Endothelial cell of umbilical vein (primary cell): ENCODE measurements at regions not wholly inside any gene's neighbourhood (a gene's known extent, or its start where the extent isn't known, plus 50 kb on each side); places are given as distances from the start of the nearest gene placed in this dataset.

Experiments used
- BruUV-seq: library from RNA; stranded (reverse); fragments of 400-500 nt; replicated peaks from 2 replicates; lab custom pipeline; 2021; lab: Mats Ljungman, UMichigan
- CTCF ChIA-PET: fragments of 300-600, 350-600 bp; sonication (Branson Sonifier 250); formaldehyde crosslinking; loops from one replicate; lab custom pipeline; 2021; ENCODE audit warnings: antibody characterized with exemption, inconsistent platforms; lab: Charles Lee
- POLR2A ChIA-PET: fragments of 300-600, 350-600 bp; sonication (Branson Sonifier 250); formaldehyde crosslinking; loops from one replicate; lab custom pipeline; 2021; ENCODE audit warnings: antibody characterized with exemption, inconsistent platforms; lab: Charles Lee
- DNase-seq: peaks from one replicate; pipeline ENCODE4 v3.0.0-alpha.2; 2011; ENCODE audit warnings: low read depth, low spot score
- FAIRE-seq: peaks from 2 replicates; lab custom pipeline; 2011; peaks lifted over from hg19 to GRCh38; lab: Jason Lieb, UNC
- H2AFZ ChIP-seq: 2 replicates; pipeline ENCODE4 v1.6.0; 2012; ENCODE audit warnings: low read depth, low read length, control low read depth, inconsistent platforms
- H3K27ac ChIP-seq: 2 replicates; pipeline ENCODE4 v1.5.1; 2011; ENCODE audit warnings: low read depth, mild to moderate bottlenecking, control low read depth, low read length, moderate library complexity; ENCODE audit not compliant: insufficient read depth
- H3K27me3 ChIP-seq, 2 experiments: 2 replicates each; pipeline versions ENCODE4 v1.6.0 to v1.6.1; 2011; ENCODE audit warnings: low read length in 2 of 2, mixed read lengths in 1 of 2; ENCODE audit not compliant: control insufficient read depth in 2 of 2, insufficient read depth in 2 of 2
- H3K36me3 ChIP-seq, 2 experiments: 2 replicates in 1 of 2; 3 replicates in 1 of 2; pipeline ENCODE4 v1.5.1; 2011; ENCODE audit warnings: low read length in 2 of 2, mild to moderate bottlenecking in 1 of 2, moderate library complexity in 1 of 2; ENCODE audit not compliant: control insufficient read depth in 2 of 2, insufficient read depth in 2 of 2; ENCODE audit errors: extremely low read depth in 1 of 2
- H3K4me1 ChIP-seq: 3 replicates; pipeline ENCODE4 v1.5.1; 2011; ENCODE audit warnings: mild to moderate bottlenecking, low read length; ENCODE audit not compliant: control insufficient read depth, insufficient read depth; ENCODE audit errors: extremely low read depth
- H3K4me2 ChIP-seq: 2 replicates; pipeline ENCODE4 v1.6.1; 2011; ENCODE audit warnings: low read length, control low read depth, mixed read lengths; ENCODE audit not compliant: insufficient read depth
- H3K4me3 ChIP-seq, 3 experiments: fragments of 200-600 bp in 1 of 3; sonication (generic), shearing (Covaris generic) in 1 of 3; replicated peaks in 1 of 3; 2 replicates each; pipeline ENCODE4 v1.5.1; 2011 to 2016; ENCODE audit warnings: control low read depth in 3 of 3, low read length in 3 of 3, mild to moderate bottlenecking in 2 of 3, inconsistent platforms in 1 of 3, low read depth in 1 of 3, moderate library complexity in 1 of 3; ENCODE audit not compliant: insufficient read depth in 1 of 3
- H3K79me2 ChIP-seq: 2 replicates; pipeline ENCODE4 v1.6.0; 2012; ENCODE audit warnings: low read length, inconsistent platforms; ENCODE audit not compliant: control insufficient read depth, insufficient read depth
- H3K9ac ChIP-seq: replicated peaks from 2 replicates; pipeline ENCODE3; 2011; ENCODE audit warnings: low read length, control low read depth; ENCODE audit not compliant: insufficient read depth; ENCODE audit errors: extremely low read depth
- H3K9me1 ChIP-seq: replicated peaks from 3 replicates; pipeline ENCODE4 v1.6.0; 2011; ENCODE audit warnings: mild to moderate bottlenecking, low read length; ENCODE audit not compliant: control insufficient read depth, insufficient read depth; ENCODE audit errors: extremely low read depth
- H3K9me3 ChIP-seq: replicated peaks from 2 replicates; pipeline ENCODE4 v1.5.1; 2012; ENCODE audit warnings: low read length, inconsistent platforms; ENCODE audit not compliant: control insufficient read depth, insufficient read depth
- H4K20me1 ChIP-seq: replicated peaks from 2 replicates; pipeline ENCODE3; 2011; ENCODE audit warnings: mild to moderate bottlenecking, low read length; ENCODE audit not compliant: control insufficient read depth, insufficient read depth; ENCODE audit errors: extremely low read depth
- CTCF ChIP-seq, 2 donors: IDR thresholded peaks; 1 replicate in 1 of 2; 2 replicates in 1 of 2; pipeline ENCODE4 v1.5.1; 2011; ENCODE audit warnings: low read length in 2 of 2, mild to moderate bottlenecking in 2 of 2, moderate library complexity in 2 of 2, control low read depth in 1 of 2, inconsistent platforms in 1 of 2, low read depth in 1 of 2; ENCODE audit not compliant: insufficient read depth in 1 of 2; ENCODE audit errors: extremely low read depth in 1 of 2
- EZH2 ChIP-seq: IDR thresholded peaks from 2 replicates; pipeline ENCODE4 v1.6.1; 2012; ENCODE audit warnings: borderline replicate concordance, low read depth, mild to moderate bottlenecking, moderate library complexity, low read length, inconsistent platforms; ENCODE audit not compliant: severe bottlenecking
- FOS ChIP-seq: IDR thresholded peaks from 2 replicates; pipeline ENCODE4 v1.6.1; 2011; ENCODE audit warnings: mild to moderate bottlenecking, low read length, moderate library complexity, borderline replicate concordance; ENCODE audit not compliant: insufficient read depth
- GATA2 ChIP-seq: IDR thresholded peaks from 2 replicates; pipeline ENCODE4 v1.7.0; 2011; ENCODE audit warnings: low read depth, mild to moderate bottlenecking, moderate library complexity, mixed read lengths, low read length; ENCODE audit not compliant: insufficient read length, insufficient read depth
- JUN ChIP-seq: IDR thresholded peaks from 2 replicates; pipeline ENCODE4 v1.6.1; 2011; ENCODE audit warnings: borderline replicate concordance, low read depth; ENCODE audit not compliant: insufficient read length, insufficient read depth
- MAX ChIP-seq: IDR thresholded peaks from 2 replicates; pipeline ENCODE4 v1.6.1; 2011; ENCODE audit not compliant: insufficient read depth, insufficient read length
- MYC ChIP-seq: IDR thresholded peaks from one replicate; pipeline ENCODE4 v1.6.1; 2011; ENCODE audit warnings: mild to moderate bottlenecking, low read depth, low read length
- POLR2A ChIP-seq: IDR thresholded peaks from 2 replicates; pipeline ENCODE4 v1.6.1; 2012; ENCODE audit warnings: low read depth, mild to moderate bottlenecking, control low read depth, low read length
- POLR2AphosphoS5 ChIP-seq: IDR thresholded peaks from 2 replicates; pipeline ENCODE4 v1.6.1; 2012; ENCODE audit warnings: low read depth, mild to moderate bottlenecking, control low read depth, low read length, moderate library complexity; ENCODE audit not compliant: insufficient read depth
- dilution Hi-C: fragments of 300-500 bp; cut with MboI; formaldehyde crosslinking; loops from one replicate; pipeline ENCODE4 v1.15.0; 2019; ENCODE audit warnings: low sequenced_read_pairs; ENCODE audit not compliant: extremely low pct_ligation_motif_present
- intact Hi-C: fragments of 100-400 bp; cut with micrococcal nuclease; formaldehyde crosslinking; loops from one replicate; pipeline ENCODE4 v1.10.0; 2022

GRCh38 chr6:119734227-119734626 is 384.7 kb upstream of the MAN1A1 start:
- FAIRE-seq (no peak), DNase-seq (no peak)
- intact Hi-C loops: no loop called here
- no peak overlapping the region for H3K4me3 ChIP-seq
- BruUV-seq: no TSS peak
- no peaks in the 10 kb centered on the region for H3K9me3 ChIP-seq
- dilution Hi-C loops: no loop called here
- H3K9me1 ChIP-seq: no peaks in the 10 kb centered on the region
- TF ChIP-seq POLR2AphosphoS5: no peak
- TF ChIP-seq EZH2: no peak
- TF ChIP-seq MAX: no peak
- no peak for TF ChIP-seq POLR2A
- TF ChIP-seq JUN: no peak
- TF ChIP-seq CTCF (IDR thresholded peaks at IDR 0.05; ENCODE audit: extremely low read depth in 1 of 2, insufficient read depth in 1 of 2, low read depth in 1 of 2, low read length in 2 of 2): no peak
- TF ChIP-seq MYC: no peak
- no peak for TF ChIP-seq GATA2
- TF ChIP-seq FOS: no peak
- H3K27me3 ChIP-seq: no peaks in the 10 kb centered on the region
- no peaks in the 10 kb centered on the region for H3K36me3 ChIP-seq
- no peaks in the 10 kb centered on the region for H3K79me2 ChIP-seq
- H2AFZ ChIP-seq: no peak overlapping the region
- CTCF ChIA-PET: no interaction called here
- no peaks in the 10 kb centered on the region for H3K4me1 ChIP-seq
- POLR2A ChIA-PET: no interaction called here
- H4K20me1 ChIP-seq: no peaks in the 10 kb centered on the region
- H3K9ac ChIP-seq: no peak overlapping the region
- H3K4me2 ChIP-seq: no peak overlapping the region
- H3K27ac ChIP-seq: no peak overlapping the region
